ENCODE measurements at regions not wholly inside any gene's neighbourhood (a gene's known extent, or its start where the extent isn't known, plus 50 kb on each side); places are given as distances from the start of the nearest gene placed in this dataset.

GRCh38 chr14:94682061-94682516 lies 69.9 kb downstream of the SERPINA3 start:
- DNase-seq: no peak

- DNase-seq: peak; percentile 62
Observed at GRCh38 chr14:94681300-94682060, 69.3 kb downstream of the SERPINA3 start.

- no peak for DNase-seq
Observed at GRCh38 chr14:94680862-94681288, 68.7 kb downstream of the SERPINA3 start.

GRCh38 chr14:94679937-94680861 lies 68.0 kb downstream of the SERPINA3 start:
- DNase-seq: no peak

- no peak for DNase-seq
Observed at GRCh38 chr14:94679106-94679810, 67.1 kb downstream of the SERPINA3 start.

- DNase-seq: no peak
Observed at GRCh38 chr14:94677747-94678146, 65.6 kb downstream of the SERPINA3 start.

- no peak for DNase-seq
Observed at GRCh38 chr14:94677213-94677612, 65.0 kb downstream of the SERPINA3 start.

GRCh38 chr14:94676495-94677185 lies 64.4 kb downstream of the SERPINA3 start:
- DNase-seq: no peak

- DNase-seq: no peak
Observed at GRCh38 chr14:94675036-94675435, 62.8 kb downstream of the SERPINA3 start.

- peak; percentile 42 for DNase-seq
Observed at GRCh38 chr14:94673781-94674231, 61.6 kb downstream of the SERPINA3 start.

Data from EL (cell line).